ENCODE measurements at regions not wholly inside any gene's neighbourhood (a gene's known extent, or its start where the extent isn't known, plus 50 kb on each side); places are given as distances from the start of the nearest gene placed in this dataset.

DNA sequence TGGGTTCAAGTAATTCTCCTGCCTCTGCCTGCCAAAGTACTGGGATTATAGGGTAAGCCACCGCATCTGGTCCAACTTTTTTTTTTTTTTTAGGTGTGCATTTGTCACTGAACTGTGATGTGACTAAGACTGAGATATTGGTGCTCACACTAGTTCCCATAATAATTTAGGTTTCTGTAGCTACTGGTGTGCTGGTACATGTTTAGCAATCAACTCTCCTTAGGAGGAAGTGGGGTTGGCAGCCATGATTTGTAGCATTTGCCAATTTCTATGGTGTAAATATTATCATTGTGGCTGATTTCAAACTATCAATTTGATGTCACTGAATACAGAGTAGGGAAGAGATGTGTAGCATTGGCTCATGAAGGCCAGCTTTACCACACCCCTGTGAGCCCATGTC lies 372.7 kb downstream of the EDEM1 start:
- TF ChIP-seq, protein P1, sequence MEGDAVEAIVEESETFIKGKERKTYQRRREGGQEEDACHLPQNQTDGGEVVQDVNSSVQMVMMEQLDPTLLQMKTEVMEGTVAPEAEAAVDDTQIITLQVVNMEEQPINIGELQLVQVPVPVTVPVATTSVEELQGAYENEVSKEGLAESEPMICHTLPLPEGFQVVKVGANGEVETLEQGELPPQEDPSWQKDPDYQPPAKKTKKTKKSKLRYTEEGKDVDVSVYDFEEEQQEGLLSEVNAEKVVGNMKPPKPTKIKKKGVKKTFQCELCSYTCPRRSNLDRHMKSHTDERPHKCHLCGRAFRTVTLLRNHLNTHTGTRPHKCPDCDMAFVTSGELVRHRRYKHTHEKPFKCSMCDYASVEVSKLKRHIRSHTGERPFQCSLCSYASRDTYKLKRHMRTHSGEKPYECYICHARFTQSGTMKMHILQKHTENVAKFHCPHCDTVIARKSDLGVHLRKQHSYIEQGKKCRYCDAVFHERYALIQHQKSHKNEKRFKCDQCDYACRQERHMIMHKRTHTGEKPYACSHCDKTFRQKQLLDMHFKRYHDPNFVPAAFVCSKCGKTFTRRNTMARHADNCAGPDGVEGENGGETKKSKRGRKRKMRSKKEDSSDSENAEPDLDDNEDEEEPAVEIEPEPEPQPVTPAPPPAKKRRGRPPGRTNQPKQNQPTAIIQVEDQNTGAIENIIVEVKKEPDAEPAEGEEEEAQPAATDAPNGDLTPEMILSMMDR (IDR thresholded peaks at IDR 0.05): no peak
- no peak for TF ChIP-seq POLR2A (IDR thresholded peaks at IDR 0.05)
- TF ChIP-seq POLR2AphosphoS5 (IDR thresholded peaks at IDR 0.05): no peak
- TF ChIP-seq EP300 (IDR thresholded peaks at IDR 0.05): no peak
